GM18502 (cell line): ENCODE measurements at regions not wholly inside any gene's neighbourhood (a gene's known extent, or its start where the extent isn't known, plus 50 kb on each side); places are given as distances from the start of the nearest gene placed in this dataset.
"Not testable (repeated sequence)": the region's sequence is repeated elsewhere in the genome, so short reads cannot be mapped to it uniquely, and the experiment has no call there.

Experiments used
- ATAC-seq: cut with Tn5 transposase; IDR thresholded peaks from one replicate; pipeline ENCODE4 v1.9.1; 2021; ENCODE audit warnings: mild to moderate bottlenecking; ENCODE audit not compliant: unreplicated experiment, poor library complexity

- no peak for ATAC-seq
These were observed 180.3 kb downstream of the C9orf50 start for GRCh38 chr9:129440435-129441186.

- no peak for ATAC-seq
These were observed 181.7 kb downstream of the C9orf50 start for GRCh38 chr9:129439242-129439641.

DNA sequence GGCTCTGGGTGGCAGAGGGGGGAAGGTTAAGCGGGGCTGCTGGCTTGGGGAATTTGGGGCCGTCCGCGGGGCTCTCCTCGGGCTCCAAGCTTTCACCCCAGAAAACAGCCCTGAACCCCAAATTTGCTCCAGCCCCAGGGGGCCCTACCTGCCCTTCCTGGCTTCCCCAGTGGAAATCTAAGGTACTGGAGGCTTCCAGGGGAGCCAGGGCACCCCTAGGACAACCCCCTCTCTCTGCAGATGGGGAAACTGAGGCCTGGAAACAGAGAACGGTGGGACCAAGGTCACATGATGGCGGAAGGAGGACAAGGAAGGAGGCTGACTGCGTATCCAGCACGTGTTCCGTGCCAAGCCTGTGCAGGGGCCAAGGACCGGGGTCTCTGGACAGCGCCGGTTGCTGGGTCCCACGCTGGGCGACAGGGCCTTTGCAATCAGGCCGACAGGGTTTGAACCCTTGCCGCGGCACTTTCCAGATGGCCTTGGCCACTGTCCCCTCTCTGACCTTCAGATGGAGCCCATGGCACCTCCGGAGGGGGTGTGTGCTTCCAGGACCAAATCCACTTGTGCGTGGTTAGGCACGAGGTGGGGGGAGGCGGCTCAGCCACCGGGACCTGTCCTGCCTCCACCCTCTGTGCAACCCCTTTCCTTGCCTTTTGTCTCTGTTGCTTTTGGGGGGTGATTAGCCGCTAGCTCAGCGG, 183.1 kb downstream of the C9orf50 start:
- no peak for ATAC-seq

DNA sequence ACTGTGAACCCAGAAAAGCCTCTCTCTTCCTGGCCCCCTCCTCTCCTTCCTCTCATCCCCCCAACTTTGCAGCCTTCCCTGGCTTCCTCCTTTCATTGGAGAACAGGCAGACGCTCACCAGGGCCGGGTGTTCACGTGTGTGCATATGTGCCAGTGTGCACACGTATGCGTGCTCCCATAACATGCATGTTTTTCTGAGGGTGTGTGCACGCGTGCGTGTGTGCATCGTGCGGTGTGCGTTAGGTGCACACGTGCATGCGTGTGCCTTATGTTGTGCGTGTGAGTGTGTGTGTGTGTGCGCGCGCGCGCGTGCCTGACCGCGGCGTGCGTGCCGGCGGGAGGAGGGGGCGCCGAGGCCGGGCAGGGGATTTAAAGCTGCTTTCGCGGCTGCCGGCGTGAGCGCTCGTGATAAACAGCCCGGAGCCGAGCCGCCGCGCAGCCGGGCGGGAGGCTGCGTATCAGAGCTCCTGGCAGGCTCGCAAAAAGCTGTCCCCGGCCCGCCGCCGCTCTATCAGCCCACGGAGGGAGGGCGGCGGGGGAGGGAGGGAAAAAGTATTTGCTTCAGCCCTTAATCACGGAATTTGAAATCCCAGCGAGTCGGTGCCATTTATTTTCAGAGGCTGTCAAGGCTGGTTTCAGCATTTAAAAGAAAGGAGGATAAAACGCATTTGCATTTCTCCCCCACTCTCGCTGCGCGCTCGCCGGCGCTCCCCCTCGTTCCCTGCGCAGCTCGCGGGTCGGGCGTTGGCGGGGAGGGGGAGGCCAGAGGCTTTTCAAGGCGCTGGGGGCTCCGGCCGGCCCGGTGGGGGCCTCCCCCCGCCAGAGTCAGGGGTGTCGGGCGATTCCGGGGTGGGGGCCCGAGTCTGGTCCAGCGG, 183.9 kb downstream of the C9orf50 start:
- no peak for ATAC-seq

DNA sequence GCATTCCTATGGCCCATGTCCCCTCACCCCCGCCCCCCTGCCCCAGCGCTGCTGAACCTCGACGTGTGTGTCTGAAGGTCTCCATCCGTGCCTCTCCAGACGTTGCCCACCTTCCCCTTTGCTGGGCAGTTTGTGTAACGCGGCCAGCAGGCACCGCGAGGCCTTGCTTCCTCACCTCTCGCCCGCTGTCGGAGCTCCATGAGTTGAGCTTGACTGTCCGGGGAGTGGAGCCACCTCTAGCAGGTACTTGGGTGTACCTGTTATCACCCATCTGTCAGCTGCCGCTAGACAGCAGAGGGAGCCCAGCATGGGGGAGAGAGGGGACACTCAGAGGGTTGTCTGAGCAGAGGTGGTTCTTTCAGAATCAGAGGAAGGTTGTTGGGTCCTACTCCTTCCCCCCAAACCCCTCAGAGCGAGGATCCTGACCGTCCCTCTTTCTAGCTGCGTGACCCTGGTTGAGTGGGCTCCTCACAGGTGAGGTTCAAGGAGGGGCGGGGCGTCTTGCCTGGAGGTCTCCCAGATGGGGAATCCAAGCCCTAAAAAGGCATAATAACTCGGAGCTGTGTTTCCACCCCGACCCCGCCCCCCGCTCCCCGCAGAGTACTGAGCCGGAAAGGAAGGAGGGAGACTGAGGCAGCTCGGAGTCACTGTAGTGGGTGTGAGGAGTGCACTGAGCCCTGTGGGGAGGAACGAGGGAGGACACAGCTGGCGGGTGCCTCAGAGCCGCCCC, 184.7 kb downstream of the C9orf50 start:
- ATAC-seq, result no peak

DNA sequence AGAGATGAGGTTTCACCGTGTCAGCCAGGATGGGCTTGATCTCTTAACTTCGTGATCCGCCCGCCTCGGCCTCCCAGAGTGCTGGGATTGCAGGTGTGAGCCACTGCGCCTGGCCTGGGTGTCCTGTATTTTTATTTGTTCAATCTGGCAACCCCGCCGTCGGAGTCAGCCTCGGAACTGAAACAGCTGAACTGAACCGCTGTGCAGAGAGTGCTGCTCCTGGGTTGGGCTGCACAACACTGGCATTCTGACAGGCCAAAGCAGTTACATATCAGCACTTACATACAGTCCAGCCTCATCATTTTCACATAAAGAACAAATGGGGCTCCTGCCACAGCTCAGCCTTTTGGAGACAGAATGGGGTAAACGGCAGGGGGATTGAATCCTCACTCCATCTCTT, 185.6 kb downstream of the C9orf50 start:
- ATAC-seq, result no peak

DNA sequence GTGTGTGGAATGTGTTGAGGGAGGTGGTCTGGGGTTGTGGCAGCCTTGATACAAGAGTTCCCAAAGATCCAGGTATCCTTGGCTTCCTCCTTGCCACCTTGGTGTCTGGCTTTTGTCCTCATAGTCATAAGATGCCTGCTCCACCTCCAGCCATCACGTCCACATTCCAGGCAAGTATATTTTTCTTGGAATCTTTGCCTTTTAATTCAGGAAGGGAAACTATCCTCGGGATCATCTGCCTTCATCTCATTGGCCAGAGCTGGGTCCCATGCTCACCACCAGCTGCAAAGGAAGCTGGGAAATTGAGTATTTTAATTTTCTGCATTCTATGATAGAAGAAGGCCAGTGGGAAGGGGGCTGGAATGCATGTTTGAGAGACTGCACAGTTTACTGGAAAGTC, 186.7 kb downstream of the C9orf50 start:
- ATAC-seq, result no peak

- ATAC-seq, result no peak
These were observed 188.4 kb downstream of the C9orf50 start for GRCh38 chr9:129432297-129433154.

GRCh38 chr9:129430940-129431643, 189.8 kb downstream of the C9orf50 start:
- no peak for ATAC-seq

- no peak for ATAC-seq
These were observed 191.9 kb downstream of the C9orf50 start for GRCh38 chr9:129428864-129429577.

DNA sequence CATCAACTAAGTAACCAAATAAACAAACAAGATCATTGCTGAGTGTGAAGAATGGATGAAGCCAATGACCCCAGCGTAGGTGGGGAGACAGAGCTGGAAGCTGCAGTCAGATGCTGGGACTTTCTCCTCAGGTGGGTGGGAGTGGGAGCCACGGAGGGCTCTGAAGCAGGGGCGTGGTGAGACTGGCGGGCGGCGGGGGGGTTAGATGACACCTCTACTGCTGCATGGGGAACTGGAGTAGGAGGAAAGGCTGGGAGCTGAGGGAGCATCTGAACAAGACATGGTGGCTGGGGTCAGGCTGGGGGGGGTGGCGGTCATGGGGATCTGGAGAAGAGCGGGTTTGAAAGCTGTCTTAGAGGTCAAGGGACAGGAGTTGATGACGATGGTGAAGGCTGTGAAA, 193.8 kb downstream of the C9orf50 start:
- ATAC-seq, result no peak

DNA sequence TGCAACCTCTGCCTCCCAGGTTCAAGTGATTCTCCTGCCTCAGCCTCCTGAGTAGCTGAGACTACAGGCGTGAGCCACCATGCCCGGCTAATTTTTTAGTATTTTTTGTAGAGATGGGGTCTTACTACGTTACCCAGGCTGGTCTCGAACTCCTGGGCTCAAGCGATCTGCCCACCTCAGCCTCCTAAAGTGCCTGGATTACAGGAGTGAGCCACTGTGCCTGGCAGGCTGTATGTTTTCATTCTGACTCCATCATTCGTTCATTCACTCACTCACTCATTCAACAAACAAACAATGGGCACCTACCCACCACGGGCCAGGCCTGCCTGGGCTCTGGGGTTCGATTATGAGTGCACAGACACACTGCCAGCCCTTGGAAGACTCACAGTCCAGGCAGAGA, 197.1 kb downstream of the C9orf50 start:
- ATAC-seq, result not testable (repeated sequence)

DNA sequence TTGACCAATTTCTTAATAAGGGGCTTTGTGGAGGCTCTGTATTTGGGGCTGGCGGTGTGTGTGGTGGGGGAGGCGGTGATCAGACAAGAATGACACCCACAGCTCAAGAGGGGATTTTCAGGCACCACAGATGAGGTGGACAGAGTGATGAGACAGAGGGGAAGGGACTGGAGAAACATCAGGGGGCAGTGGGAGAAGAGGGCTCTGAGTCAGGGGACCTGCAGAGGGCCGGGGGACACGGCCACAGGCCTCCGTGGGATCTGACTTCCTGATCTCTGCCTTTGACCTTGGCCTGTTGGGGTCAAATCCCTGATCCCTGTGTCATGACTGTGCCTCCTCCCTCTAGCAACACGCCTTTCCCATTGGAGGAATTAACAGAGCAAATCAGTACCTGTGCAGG, 197.7 kb downstream of the C9orf50 start:
- ATAC-seq, result no peak

DNA sequence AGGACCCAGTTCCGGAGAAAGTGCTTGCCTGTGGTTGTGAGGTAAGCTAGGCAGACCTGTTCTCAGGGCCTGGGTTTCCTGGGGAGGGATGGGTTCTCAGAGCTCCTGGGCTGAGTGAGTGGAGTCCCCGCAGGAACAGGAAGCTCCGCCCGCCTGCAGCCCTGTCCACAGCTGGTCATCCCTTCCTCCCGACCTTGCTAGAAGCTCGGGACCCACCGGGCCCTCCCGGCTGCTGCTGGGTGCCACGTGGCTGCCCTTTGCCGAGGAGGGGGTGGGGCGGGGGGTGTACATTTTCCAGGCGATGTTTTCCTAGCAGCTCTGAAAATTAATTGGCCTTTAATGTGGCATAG, 198.1 kb downstream of the C9orf50 start:
- ATAC-seq, result no peak

DNA sequence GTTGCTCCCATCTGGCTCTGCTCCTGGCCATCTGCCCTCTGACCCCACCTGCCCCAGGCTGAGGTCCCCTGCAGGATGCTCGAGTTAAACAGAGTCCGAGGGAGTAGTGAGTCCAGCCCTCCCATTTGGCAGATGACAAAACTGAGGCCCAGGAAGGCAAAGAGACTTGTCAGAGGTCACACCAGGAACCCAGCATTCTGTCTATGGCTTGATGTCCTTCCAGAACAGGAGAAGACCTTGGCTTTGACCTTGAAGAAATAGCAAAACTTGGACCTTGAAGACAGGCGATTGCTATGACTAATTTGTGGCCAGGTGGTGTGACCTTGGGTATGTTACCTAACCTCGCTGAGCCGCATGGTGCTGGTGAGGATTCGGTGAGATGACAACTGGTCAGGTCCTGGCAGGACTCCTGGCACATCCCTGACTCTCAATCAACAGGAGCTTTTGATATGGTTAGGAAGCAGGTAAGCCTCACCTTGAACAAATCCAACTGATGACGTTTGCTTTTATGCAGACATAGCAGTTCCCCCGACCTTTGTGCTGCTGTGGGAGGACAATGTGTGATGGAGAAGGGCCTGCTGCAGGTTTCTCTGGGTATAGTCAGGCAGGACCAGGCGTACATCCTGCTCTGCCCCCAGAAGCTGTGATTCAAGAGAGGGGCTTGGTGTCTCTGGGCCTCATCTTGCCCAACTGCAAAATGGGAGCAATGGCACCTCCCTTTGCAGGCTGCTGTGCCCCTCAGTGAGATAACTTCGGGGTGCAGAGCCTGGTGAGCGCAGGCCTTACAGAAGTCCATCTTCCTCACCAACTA, 198.7 kb downstream of the C9orf50 start:
- ATAC-seq, result no peak

GRCh38 chr9:129421371-129421770, 199.5 kb downstream of the C9orf50 start:
- ATAC-seq, result no peak

DNA sequence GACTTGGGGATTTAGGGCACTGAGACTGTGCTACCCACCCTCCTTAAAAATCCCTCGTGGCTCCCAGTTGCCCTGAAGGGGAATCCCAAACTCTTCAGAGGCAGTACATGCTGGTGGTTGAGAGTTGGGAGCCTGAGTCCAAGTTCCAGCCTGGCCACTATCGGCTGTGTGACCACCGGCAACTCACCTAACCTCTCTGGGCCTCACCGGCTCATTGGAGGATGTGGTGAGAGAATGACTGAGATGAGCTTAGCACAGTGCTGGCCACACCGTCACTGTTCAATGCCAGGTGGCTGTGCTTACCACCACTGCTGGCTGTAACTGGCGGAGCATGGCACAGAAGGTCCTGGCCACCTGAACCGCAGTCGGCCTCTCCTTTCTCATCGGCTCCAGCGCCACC, 200.2 kb downstream of the C9orf50 start:
- ATAC-seq, result no peak
